Uterus (tissue), 2 donors: ENCODE measurements at regions not wholly inside any gene's neighbourhood (a gene's known extent, or its start where the extent isn't known, plus 50 kb on each side); places are given as distances from the start of the nearest gene placed in this dataset.

ENCODE experiments used
- POLR2A ChIP-seq, 2 donors: fragments of 450-650 bp; IDR thresholded peaks; one replicate each; pipeline ENCODE4 v1.6.1; 2016; ENCODE audit warnings: antibody characterized with exemption in 2 of 2, mild to moderate bottlenecking in 1 of 2, moderate library complexity in 1 of 2
- TF ChIP-seq, protein P1 (sequence below), 4 experiments: fragments of 200-600 bp in 2 of 4; fragments of 450-650 bp in 2 of 4; sonication (generic) in 2 of 4; IDR thresholded peaks; one replicate each; pipeline ENCODE4 v1.5.1; 2016 to 2019; ENCODE audit warnings: antibody characterized with exemption in 4 of 4, mild to moderate bottlenecking in 2 of 4, moderate library complexity in 1 of 4

DNA sequence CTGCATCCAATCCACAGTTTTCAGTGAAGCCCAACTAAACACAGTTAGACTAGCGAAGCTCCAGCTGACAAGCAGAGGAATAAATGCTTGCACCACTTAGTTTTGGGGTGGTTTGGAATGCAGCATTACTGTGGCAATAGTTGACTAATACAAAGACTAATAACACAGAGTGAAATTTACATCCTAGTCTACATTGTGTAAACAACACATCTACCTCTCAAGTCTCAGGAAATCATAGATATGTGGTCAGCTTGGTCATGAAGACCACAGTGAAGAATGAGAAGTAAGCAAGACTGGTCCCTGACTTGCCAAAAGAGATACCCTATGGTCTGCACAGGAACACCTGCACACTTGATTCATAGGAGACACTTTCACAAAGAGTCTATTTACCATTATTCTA lies 155.1 kb upstream of the TANK start:
- TF ChIP-seq, protein P1, sequence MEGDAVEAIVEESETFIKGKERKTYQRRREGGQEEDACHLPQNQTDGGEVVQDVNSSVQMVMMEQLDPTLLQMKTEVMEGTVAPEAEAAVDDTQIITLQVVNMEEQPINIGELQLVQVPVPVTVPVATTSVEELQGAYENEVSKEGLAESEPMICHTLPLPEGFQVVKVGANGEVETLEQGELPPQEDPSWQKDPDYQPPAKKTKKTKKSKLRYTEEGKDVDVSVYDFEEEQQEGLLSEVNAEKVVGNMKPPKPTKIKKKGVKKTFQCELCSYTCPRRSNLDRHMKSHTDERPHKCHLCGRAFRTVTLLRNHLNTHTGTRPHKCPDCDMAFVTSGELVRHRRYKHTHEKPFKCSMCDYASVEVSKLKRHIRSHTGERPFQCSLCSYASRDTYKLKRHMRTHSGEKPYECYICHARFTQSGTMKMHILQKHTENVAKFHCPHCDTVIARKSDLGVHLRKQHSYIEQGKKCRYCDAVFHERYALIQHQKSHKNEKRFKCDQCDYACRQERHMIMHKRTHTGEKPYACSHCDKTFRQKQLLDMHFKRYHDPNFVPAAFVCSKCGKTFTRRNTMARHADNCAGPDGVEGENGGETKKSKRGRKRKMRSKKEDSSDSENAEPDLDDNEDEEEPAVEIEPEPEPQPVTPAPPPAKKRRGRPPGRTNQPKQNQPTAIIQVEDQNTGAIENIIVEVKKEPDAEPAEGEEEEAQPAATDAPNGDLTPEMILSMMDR (IDR thresholded peaks at IDR 0.05): no peak
- no peak for TF ChIP-seq POLR2A (IDR thresholded peaks at IDR 0.05)
